Adrenal gland (tissue), 5 donors: ENCODE measurements at regions not wholly inside any gene's neighbourhood (a gene's known extent, or its start where the extent isn't known, plus 50 kb on each side); places are given as distances from the start of the nearest gene placed in this dataset.

Experiments used
- CTCF ChIP-seq, 6 experiments: fragments of 450-650 bp in 4 of 6; fragments of 200-600 bp in 2 of 6; sonication (generic) in 1 of 6; IDR thresholded peaks; 1 replicate in 5 of 6; 2 replicates in 1 of 6; pipeline versions ENCODE4 v1.5.1 to v1.8.0; 2016 to 2021; ENCODE audit warnings: antibody characterized with exemption in 6 of 6, mild to moderate bottlenecking in 2 of 6, moderate library complexity in 1 of 6
- POLR2A ChIP-seq, 2 donors: fragments of 450-650 bp; IDR thresholded peaks; one replicate each; pipeline ENCODE4 v1.6.1; 2017; ENCODE audit warnings: antibody characterized with exemption in 2 of 2, mild to moderate bottlenecking in 2 of 2, moderate library complexity in 1 of 2
- donor health status: DM: no; HTN: no; CAD: no.

GRCh38 chr4:131635191-131635590, 1513.9 kb upstream of the PCDH10 start:
- TF ChIP-seq CTCF (IDR thresholded peaks at IDR 0.05): no peak
- no peak for TF ChIP-seq POLR2A (IDR thresholded peaks at IDR 0.05)
